SW480 (cell line): ENCODE measurements at regions not wholly inside any gene's neighbourhood (a gene's known extent, or its start where the extent isn't known, plus 50 kb on each side); places are given as distances from the start of the nearest gene placed in this dataset.
"Not testable (repeated sequence)": the region's sequence is repeated elsewhere in the genome, so short reads cannot be mapped to it uniquely, and the experiment has no call there.

Experiments
- DNase-seq: peaks from one replicate; pipeline ENCODE4 v3.0.0-alpha.2; 2016; ENCODE audit warnings: low spot score

DNA sequence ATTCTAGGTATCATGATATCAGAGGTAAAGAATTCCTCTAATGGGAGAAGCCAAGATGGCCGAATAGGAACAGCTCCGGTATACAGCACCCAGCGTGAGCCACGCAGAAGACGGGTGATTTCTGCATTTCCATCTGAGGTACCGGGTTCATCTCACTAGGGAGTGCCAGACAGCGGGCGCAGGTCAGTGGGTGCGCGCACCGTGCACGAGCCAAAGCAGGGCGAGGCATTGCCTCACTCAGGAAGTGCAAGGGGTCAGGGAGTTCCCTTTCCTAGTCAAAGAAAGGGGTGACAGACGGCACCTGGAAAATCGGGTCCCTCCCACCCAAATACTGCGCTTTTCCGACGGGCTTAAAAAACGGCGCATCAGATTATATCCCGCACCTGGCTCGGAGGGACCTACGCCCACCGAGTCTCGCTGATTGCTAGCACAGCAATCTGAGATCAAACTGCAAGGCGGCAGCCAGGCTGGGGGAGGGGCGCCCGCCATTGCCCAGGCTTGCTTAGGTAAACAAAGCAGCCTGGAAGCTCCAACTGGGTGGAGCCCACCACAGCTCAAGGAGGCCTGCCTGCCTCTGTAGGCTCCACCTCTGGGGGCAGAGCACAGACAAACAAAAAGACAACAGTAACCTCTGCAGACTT lies 70.4 kb upstream of the ALCAM start:
- DNase-seq, result not testable (repeated sequence)

DNA sequence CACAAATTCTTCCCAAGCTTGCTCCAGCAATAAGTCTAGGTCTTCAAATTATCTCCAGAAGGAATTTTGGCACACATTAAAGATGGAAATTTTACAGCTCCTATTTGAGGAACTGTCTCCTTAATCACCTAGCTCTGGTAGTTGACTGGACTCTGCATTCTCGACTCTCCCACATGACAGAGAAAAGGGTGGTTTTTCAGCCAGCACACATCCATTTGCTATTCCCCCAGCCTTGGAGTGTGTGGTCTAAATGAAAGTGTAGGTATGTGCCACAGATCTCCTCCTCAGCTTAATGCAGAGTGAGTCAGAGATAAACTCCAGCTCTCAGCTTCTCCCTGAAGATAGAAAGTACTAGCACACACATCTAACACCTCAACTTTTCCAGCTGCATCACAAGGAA lies 62.2 kb upstream of the ALCAM start:
- DNase-seq, result no peak

DNA sequence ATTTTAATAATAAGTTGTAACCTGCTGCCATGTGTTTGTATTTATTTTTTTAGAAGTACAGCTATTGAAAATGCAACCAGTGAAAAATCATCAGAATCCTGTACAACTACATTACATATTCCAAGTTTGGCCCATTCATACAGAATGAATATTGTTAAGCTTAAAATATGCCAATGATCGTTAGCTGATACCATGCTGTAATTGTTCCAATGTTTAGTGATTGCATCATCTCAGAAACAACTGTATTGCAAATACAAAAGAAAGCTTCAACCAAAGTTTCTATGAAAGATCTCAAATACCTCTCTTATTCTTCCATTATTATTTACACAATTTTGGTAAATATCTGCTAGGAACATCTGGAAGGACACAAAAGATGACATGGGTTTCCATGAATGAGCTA lies 51.6 kb upstream of the ALCAM start:
- no peak for DNase-seq

DNA sequence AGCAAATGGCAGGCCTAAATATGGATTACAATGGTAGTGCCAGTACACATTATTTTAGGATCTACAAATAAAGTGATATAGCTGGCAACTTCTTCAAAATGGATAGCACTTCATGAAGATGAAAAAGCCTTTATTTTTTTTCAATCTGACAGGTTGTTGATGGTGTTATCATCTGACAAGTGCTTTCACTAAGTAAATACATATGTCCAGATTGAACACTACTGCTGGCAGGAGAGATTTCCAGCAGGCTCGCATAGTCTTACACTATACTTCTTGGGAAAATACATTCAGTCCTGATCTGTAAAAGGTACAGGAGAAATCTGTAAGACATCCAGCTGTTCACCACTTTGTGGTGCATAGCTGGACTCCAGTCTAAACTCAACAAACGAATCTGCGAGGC lies 50.9 kb upstream of the ALCAM start:
- DNase-seq, result no peak

DNA sequence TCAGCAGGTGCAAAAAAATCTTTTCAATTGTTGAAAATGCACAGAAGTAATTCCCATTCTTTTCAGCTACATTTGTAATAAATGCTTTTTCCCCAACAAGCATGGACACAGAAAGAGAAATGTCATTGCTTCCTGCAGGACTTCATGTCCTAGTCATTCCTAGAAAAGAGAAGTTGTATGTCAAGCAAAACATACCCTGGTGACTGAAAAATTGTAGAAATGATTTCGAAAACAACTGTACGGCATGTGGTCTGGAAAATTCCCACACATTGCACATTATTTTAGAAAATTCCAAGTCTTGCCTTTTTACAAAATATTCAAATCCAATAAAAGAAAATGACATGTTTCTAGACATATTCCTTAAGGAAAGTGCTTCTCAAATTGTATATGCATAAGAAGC lies 50.4 kb upstream of the ALCAM start:
- DNase-seq, result no peak
